ENCODE measurements at regions not wholly inside any gene's neighbourhood (a gene's known extent, or its start where the extent isn't known, plus 50 kb on each side); places are given as distances from the start of the nearest gene placed in this dataset.

DNA sequence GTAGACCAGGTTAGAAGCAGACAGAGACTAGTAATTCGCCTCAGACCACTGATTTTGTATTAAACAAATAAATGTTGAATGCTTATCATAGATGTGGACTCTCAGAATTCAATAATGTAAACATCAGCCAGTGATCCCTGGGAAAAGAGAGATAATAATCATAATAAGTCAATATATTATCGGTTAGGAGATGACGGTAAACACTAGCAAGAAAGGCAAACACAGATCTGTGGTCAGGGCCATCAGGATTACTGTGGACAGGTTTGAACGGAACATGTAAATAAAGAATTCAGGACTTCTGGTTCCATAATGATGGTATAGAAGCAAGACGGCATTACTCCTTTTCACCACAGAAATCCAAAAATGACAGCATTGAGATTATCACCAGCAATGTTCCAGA lies 861.6 kb downstream of the CBLN2 start:
- no peak for TF ChIP-seq EZH2phosphoT487 (IDR thresholded peaks at IDR 0.05; ENCODE audit: borderline replicate concordance)
- TF ChIP-seq, protein P1, sequence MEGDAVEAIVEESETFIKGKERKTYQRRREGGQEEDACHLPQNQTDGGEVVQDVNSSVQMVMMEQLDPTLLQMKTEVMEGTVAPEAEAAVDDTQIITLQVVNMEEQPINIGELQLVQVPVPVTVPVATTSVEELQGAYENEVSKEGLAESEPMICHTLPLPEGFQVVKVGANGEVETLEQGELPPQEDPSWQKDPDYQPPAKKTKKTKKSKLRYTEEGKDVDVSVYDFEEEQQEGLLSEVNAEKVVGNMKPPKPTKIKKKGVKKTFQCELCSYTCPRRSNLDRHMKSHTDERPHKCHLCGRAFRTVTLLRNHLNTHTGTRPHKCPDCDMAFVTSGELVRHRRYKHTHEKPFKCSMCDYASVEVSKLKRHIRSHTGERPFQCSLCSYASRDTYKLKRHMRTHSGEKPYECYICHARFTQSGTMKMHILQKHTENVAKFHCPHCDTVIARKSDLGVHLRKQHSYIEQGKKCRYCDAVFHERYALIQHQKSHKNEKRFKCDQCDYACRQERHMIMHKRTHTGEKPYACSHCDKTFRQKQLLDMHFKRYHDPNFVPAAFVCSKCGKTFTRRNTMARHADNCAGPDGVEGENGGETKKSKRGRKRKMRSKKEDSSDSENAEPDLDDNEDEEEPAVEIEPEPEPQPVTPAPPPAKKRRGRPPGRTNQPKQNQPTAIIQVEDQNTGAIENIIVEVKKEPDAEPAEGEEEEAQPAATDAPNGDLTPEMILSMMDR (IDR thresholded peaks at IDR 0.05 in 2 of 3, conservative IDR thresholded peaks at IDR 0.05 in 1 of 3; ENCODE audit: borderline replicate concordance in 1 of 3, insufficient read depth in 1 of 3, low read depth in 2 of 3, low read length in 2 of 3) = no peak

Data from HCT116 (cell line).